ENCODE measurements at regions not wholly inside any gene's neighbourhood (a gene's known extent, or its start where the extent isn't known, plus 50 kb on each side); places are given as distances from the start of the nearest gene placed in this dataset.

GRCh38 chr1:98467586-98467985, 193.9 kb upstream of the SNX7 start:
- TF ChIP-seq, protein P1, sequence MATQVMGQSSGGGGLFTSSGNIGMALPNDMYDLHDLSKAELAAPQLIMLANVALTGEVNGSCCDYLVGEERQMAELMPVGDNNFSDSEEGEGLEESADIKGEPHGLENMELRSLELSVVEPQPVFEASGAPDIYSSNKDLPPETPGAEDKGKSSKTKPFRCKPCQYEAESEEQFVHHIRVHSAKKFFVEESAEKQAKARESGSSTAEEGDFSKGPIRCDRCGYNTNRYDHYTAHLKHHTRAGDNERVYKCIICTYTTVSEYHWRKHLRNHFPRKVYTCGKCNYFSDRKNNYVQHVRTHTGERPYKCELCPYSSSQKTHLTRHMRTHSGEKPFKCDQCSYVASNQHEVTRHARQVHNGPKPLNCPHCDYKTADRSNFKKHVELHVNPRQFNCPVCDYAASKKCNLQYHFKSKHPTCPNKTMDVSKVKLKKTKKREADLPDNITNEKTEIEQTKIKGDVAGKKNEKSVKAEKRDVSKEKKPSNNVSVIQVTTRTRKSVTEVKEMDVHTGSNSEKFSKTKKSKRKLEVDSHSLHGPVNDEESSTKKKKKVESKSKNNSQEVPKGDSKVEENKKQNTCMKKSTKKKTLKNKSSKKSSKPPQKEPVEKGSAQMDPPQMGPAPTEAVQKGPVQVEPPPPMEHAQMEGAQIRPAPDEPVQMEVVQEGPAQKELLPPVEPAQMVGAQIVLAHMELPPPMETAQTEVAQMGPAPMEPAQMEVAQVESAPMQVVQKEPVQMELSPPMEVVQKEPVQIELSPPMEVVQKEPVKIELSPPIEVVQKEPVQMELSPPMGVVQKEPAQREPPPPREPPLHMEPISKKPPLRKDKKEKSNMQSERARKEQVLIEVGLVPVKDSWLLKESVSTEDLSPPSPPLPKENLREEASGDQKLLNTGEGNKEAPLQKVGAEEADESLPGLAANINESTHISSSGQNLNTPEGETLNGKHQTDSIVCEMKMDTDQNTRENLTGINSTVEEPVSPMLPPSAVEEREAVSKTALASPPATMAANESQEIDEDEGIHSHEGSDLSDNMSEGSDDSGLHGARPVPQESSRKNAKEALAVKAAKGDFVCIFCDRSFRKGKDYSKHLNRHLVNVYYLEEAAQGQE (IDR thresholded peaks at IDR 0.05; ENCODE audit: low read depth, low read length): no peak
- TF ChIP-seq SMC3 (IDR thresholded peaks at IDR 0.05; ENCODE audit: borderline replicate concordance, low read length) (no peak), SP1 (IDR thresholded peaks at IDR 0.05; ENCODE audit: low read depth, low read length) (no peak), CEBPB (IDR thresholded peaks at IDR 0.05; ENCODE audit: borderline replicate concordance in 1 of 2, low read depth in 2 of 2, low read length in 2 of 2) (no peak), MAX (IDR thresholded peaks at IDR 0.05; ENCODE audit: low read depth, low read length) (no peak), ZNF622 (IDR thresholded peaks at IDR 0.05) (no peak), SUZ12 (IDR thresholded peaks at IDR 0.05; ENCODE audit: unreplicated experiment) (no peak), ZBTB33 (IDR thresholded peaks at IDR 0.05) (no peak), POLR2A (IDR thresholded peaks at IDR 0.05; ENCODE audit: low read depth, low read length) (no peak), SIX5 (IDR thresholded peaks at IDR 0.05; ENCODE audit: low read depth, low read length, severe bottlenecking) (no peak)

Data from GM12878 (cell line).